HFFc6 (cell line): ENCODE measurements at regions not wholly inside any gene's neighbourhood (a gene's known extent, or its start where the extent isn't known, plus 50 kb on each side); places are given as distances from the start of the nearest gene placed in this dataset.

Experiments
- DNase-seq: peaks from one replicate; pipeline ENCODE4 v3.0.0-alpha.2; 2018
- H3K27ac Mint-ChIP-seq: 2 replicates; pipeline ENCODE4 v1.8.0; 2020; ENCODE audit warnings: mild to moderate bottlenecking, mixed read lengths
- H3K27me3 Mint-ChIP-seq: 2 replicates; pipeline ENCODE4 v1.8.0; 2021; ENCODE audit warnings: mild to moderate bottlenecking, moderate library complexity, mixed read lengths; ENCODE audit not compliant: insufficient read depth
- H3K36me3 Mint-ChIP-seq: 2 replicates; pipeline ENCODE4 v1.8.0; 2021; ENCODE audit warnings: low read depth, mixed read lengths
- H3K4me1 Mint-ChIP-seq: 2 replicates; pipeline ENCODE4 v1.8.0; 2020; ENCODE audit warnings: low read depth, mixed read lengths
- H3K4me3 Mint-ChIP-seq: 2 replicates; pipeline ENCODE4 v1.8.0; 2020; ENCODE audit warnings: mild to moderate bottlenecking, moderate library complexity, mixed read lengths
- H3K9me3 Mint-ChIP-seq: 2 replicates; pipeline ENCODE4 v1.8.0; 2020; ENCODE audit warnings: mild to moderate bottlenecking, mixed read lengths
- CTCF ChIP-seq: fragments of 200-600 bp; sonication (generic); IDR thresholded peaks from 2 replicates; pipeline ENCODE4 v1.5.0; 2021; ENCODE audit warnings: antibody characterized with exemption, mild to moderate bottlenecking

GRCh38 chr1:114263343-114263742, 109.7 kb upstream of the SYT6 start:
- DNase-seq, result no peak
- Mint-ChIP-seq H3K4me1 (no peaks in the 10 kb centered on the region), H3K4me3 (no peak overlapping the region), H3K27me3 (peaks cover 17% of the 10 kb centered on the region), H3K36me3 (no peaks in the 10 kb centered on the region), H3K27ac (no peak overlapping the region), H3K9me3 (no peaks in the 10 kb centered on the region)
- TF ChIP-seq CTCF, result no peak

- H3K4me1 Mint-ChIP-seq, result no peaks in the 10 kb centered on the region
- H3K9me3 Mint-ChIP-seq, result no peaks in the 10 kb centered on the region
- H3K27me3 Mint-ChIP-seq, result peaks cover 17% of the 10 kb centered on the region
- no peak overlapping the region for H3K27ac Mint-ChIP-seq
- no peak overlapping the region for H3K4me3 Mint-ChIP-seq
- DNase-seq, result no peak
- no peak for TF ChIP-seq CTCF
- no peaks in the 10 kb centered on the region for H3K36me3 Mint-ChIP-seq
These were observed 108.7 kb upstream of the SYT6 start for GRCh38 chr1:114262337-114262736.

GRCh38 chr1:114260805-114261484, 107.3 kb upstream of the SYT6 start:
- H3K27me3 Mint-ChIP-seq, result peaks cover 7% of the 10 kb centered on the region
- no peaks in the 10 kb centered on the region for H3K9me3 Mint-ChIP-seq
- no peak overlapping the region for H3K4me3 Mint-ChIP-seq
- DNase-seq, result no peak
- no peak for TF ChIP-seq CTCF
- H3K27ac Mint-ChIP-seq, result no peak overlapping the region
- no peaks in the 10 kb centered on the region for H3K36me3 Mint-ChIP-seq
- no peaks in the 10 kb centered on the region for H3K4me1 Mint-ChIP-seq

- H3K27ac Mint-ChIP-seq, result no peak overlapping the region
- no peaks in the 10 kb centered on the region for H3K36me3 Mint-ChIP-seq
- no peak overlapping the region for H3K4me3 Mint-ChIP-seq
- no peak for DNase-seq
- H3K4me1 Mint-ChIP-seq, result no peaks in the 10 kb centered on the region
- peaks cover 8% of the 10 kb centered on the region; the same call in 1 of the 2 replicates for H3K9me3 Mint-ChIP-seq
- H3K27me3 Mint-ChIP-seq, result peaks cover 4% of the 10 kb centered on the region
- TF ChIP-seq CTCF, result no peak
These were observed 106.0 kb upstream of the SYT6 start for GRCh38 chr1:114259511-114260160.

GRCh38 chr1:114258633-114259032, 105.0 kb upstream of the SYT6 start:
- Mint-ChIP-seq H3K9me3 (peaks cover 14% of the 10 kb centered on the region; the same call in 1 of the 2 replicates), H3K4me3 (no peak overlapping the region), H3K27ac (no peak overlapping the region), H3K36me3 (no peaks in the 10 kb centered on the region), H3K27me3 (peaks cover 4% of the 10 kb centered on the region), H3K4me1 (no peaks in the 10 kb centered on the region)
- DNase-seq, result no peak
- no peak for TF ChIP-seq CTCF
